Prostate gland (tissue), 2 donors: ENCODE measurements at regions not wholly inside any gene's neighbourhood (a gene's known extent, or its start where the extent isn't known, plus 50 kb on each side); places are given as distances from the start of the nearest gene placed in this dataset.

Experiments
- DNase-seq: peaks from one replicate; pipeline ENCODE4 v3.0.0-alpha.2; 2019; ENCODE audit warnings: low spot score
- H3K27ac ChIP-seq, 2 donors: fragments of 200-600 bp; sonication (generic); 2 replicates each; pipeline ENCODE4 v1.5.1; 2017 to 2019
- H3K27me3 ChIP-seq: fragments of 200-600 bp; sonication (generic); replicated peaks from 2 replicates; pipeline ENCODE4 v1.5.1; 2019; ENCODE audit not compliant: insufficient read depth
- H3K36me3 ChIP-seq, 2 donors: fragments of 200-600 bp; sonication (generic); 1 replicate in 1 of 2; 2 replicates in 1 of 2; pipeline versions ENCODE4 v1.5.1 to v1.8.1; 2017 to 2019
- H3K4me1 ChIP-seq: fragments of 200-600 bp; sonication (generic); replicated peaks from 2 replicates; pipeline ENCODE4 v1.5.1; 2019
- H3K4me3 ChIP-seq, 2 donors: fragments of 200-600 bp; sonication (generic); 2 replicates each; pipeline ENCODE4 v1.5.1; 2017 to 2019
- H3K9me3 ChIP-seq: fragments of 200-600 bp; sonication (generic); 2 replicates; pipeline ENCODE4 v1.5.1; 2017
- POLR2A ChIP-seq: fragments of 450-650 bp; IDR thresholded peaks from one replicate; pipeline ENCODE4 v1.6.1; 2016; ENCODE audit warnings: antibody characterized with exemption, mild to moderate bottlenecking
- POLR2AphosphoS5 ChIP-seq: sonication (generic); formaldehyde crosslinking; IDR thresholded peaks from one replicate; pipeline ENCODE4 v1.6.1; 2017; ENCODE audit warnings: antibody characterized with exemption
- WGBS: methylation state at CpG from one replicate; pipeline ENCODE4 v1.1.5; 2018; 5-methylcytosine and 5-hydroxymethylcytosine counted together
- intact Hi-C: fragments of 100-400 bp; cut with DNase I; formaldehyde crosslinking; loops from one replicate; pipeline ENCODE4 v1.14.2; 2022
- TF ChIP-seq, protein P1 (sequence below), 4 experiments: fragments of 200-600 bp in 2 of 4; fragments of 450-650 bp in 2 of 4; sonication (generic) in 2 of 4; IDR thresholded peaks; 1 replicate in 3 of 4; 2 replicates in 1 of 4; pipeline ENCODE4 v1.5.1; 2016 to 2019; ENCODE audit warnings: antibody characterized with exemption in 4 of 4, mild to moderate bottlenecking in 2 of 4, moderate library complexity in 2 of 4

- H3K27me3 ChIP-seq: no peaks in the 10 kb centered on the region
- TF ChIP-seq, protein P1, sequence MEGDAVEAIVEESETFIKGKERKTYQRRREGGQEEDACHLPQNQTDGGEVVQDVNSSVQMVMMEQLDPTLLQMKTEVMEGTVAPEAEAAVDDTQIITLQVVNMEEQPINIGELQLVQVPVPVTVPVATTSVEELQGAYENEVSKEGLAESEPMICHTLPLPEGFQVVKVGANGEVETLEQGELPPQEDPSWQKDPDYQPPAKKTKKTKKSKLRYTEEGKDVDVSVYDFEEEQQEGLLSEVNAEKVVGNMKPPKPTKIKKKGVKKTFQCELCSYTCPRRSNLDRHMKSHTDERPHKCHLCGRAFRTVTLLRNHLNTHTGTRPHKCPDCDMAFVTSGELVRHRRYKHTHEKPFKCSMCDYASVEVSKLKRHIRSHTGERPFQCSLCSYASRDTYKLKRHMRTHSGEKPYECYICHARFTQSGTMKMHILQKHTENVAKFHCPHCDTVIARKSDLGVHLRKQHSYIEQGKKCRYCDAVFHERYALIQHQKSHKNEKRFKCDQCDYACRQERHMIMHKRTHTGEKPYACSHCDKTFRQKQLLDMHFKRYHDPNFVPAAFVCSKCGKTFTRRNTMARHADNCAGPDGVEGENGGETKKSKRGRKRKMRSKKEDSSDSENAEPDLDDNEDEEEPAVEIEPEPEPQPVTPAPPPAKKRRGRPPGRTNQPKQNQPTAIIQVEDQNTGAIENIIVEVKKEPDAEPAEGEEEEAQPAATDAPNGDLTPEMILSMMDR (IDR thresholded peaks at IDR 0.05): no peak
- TF ChIP-seq POLR2A: no peak
- TF ChIP-seq POLR2AphosphoS5: no peak
- no peaks in the 10 kb centered on the region for H3K9me3 ChIP-seq
- no peak for DNase-seq
- WGBS: 64% methylated on average over 4 of the region's 4 CpGs
- intact Hi-C loops: no loop called here
- no peaks in the 10 kb centered on the region for H3K36me3 ChIP-seq
- no peaks in the 10 kb centered on the region for H3K4me1 ChIP-seq
- no peak overlapping the region for H3K27ac ChIP-seq
- no peak overlapping the region for H3K4me3 ChIP-seq
Observed at GRCh38 chr16:17617021-17617552, 146.3 kb upstream of the XYLT1 start.

DNA sequence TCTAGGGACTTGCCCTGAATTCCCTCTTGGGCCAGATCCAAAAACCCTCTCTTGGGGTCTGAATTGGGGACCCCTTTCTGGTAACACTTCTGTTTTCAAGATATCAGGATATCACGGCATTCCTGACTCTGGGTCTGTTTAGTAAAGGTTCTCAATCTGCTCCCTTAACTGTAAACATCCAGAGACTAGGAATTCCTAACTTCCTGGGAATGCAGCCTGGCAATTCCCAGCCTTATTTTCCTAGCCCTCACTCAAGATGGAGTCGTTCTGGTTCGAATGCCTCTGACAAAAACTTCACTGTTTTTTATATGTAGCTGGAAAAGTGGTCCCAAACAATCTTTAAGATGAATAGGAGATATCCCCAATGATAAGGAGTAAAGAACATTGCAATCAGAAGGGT lies 141.6 kb upstream of the XYLT1 start:
- H3K27ac ChIP-seq: no peak overlapping the region
- DNase-seq: no peak
- no peaks in the 10 kb centered on the region for H3K4me1 ChIP-seq
- 71% methylated on average over 3 of the region's 3 CpGs for WGBS
- H3K9me3 ChIP-seq: no peaks in the 10 kb centered on the region
- no peak overlapping the region for H3K4me3 ChIP-seq
- intact Hi-C loops: no loop called here
- no peaks in the 10 kb centered on the region for H3K27me3 ChIP-seq
- TF ChIP-seq POLR2AphosphoS5 (no peak), POLR2A (no peak)
- TF ChIP-seq, protein P1 (IDR thresholded peaks at IDR 0.05): no peak
- H3K36me3 ChIP-seq: no peaks in the 10 kb centered on the region

DNA sequence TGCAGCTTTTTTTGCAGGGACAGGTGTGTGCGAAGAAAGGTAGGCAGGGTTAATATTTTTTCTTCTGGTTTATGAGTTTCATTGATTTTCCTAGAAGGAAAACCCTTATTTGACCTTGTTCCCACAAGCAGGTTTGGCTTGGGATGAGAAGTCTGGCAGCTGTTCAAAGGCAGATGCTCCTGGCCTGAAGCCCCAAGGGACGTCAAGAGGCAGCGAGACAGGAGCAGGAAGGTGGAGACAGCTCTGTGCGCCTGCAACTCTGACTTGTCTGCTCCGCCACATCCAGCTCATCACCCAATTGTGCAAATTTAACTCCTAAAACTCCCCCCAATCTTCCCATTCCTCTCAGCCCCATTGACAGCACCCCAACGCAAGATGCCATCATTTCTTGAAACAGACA lies 136.8 kb upstream of the XYLT1 start:
- no peaks in the 10 kb centered on the region for H3K36me3 ChIP-seq
- H3K9me3 ChIP-seq: no peaks in the 10 kb centered on the region
- H3K27me3 ChIP-seq: no peaks in the 10 kb centered on the region
- DNase-seq: no peak
- TF ChIP-seq, protein P1 (IDR thresholded peaks at IDR 0.05): no peak
- no peak for TF ChIP-seq POLR2A
- TF ChIP-seq POLR2AphosphoS5: no peak
- H3K27ac ChIP-seq: no peak overlapping the region
- H3K4me3 ChIP-seq: no peak overlapping the region
- H3K4me1 ChIP-seq: no peaks in the 10 kb centered on the region
- intact Hi-C loops: no loop called here
- WGBS: 32% methylated on average over 6 of the region's 6 CpGs

DNA sequence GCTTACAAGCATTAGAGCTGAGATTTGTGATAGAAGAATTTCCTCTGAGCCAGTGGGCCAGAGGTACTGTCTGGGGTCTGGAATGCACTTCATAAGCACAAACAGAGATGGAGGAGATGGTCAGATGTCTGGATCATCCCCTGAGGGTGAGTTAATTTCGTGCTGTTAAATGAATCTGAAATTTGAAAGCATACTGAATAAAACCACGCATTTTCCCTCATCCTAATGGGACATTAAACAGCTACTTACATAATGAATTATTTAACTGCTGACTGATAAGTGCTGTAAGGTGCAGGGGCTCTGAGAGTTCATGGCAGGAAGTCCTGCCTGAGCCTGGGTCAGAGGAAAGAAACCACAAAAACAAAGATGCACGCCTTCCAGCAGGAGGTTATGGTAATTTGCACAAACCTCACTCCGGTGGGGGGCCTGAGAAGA lies 136.3 kb upstream of the XYLT1 start:
- TF ChIP-seq, protein P1 (IDR thresholded peaks at IDR 0.05): no peak
- no peak for TF ChIP-seq POLR2A
- TF ChIP-seq POLR2AphosphoS5: no peak
- intact Hi-C loops: no loop called here
- no peak overlapping the region for H3K27ac ChIP-seq
- H3K4me3 ChIP-seq: no peak overlapping the region
- H3K27me3 ChIP-seq: no peaks in the 10 kb centered on the region
- 27% methylated on average over 4 of the region's 4 CpGs for whole genome bisulfite sequencing
- DNase-seq: no peak
- no peaks in the 10 kb centered on the region for H3K9me3 ChIP-seq
- H3K4me1 ChIP-seq: no peaks in the 10 kb centered on the region
- H3K36me3 ChIP-seq: no peaks in the 10 kb centered on the region

- TF ChIP-seq POLR2AphosphoS5 (peak; percentile 72), POLR2A (no peak)
- TF ChIP-seq, protein P1 (IDR thresholded peaks at IDR 0.05): no peak
- 0% methylated on average over 1 of the region's 1 CpG for WGBS
- no peak overlapping the region for H3K4me3 ChIP-seq
- DNase-seq: peak; percentile 43
- no peak overlapping the region for H3K27ac ChIP-seq
- no peaks in the 10 kb centered on the region for H3K4me1 ChIP-seq
- intact Hi-C loops: no loop called here
- H3K27me3 ChIP-seq: no peaks in the 10 kb centered on the region
- H3K36me3 ChIP-seq: no peaks in the 10 kb centered on the region
- H3K9me3 ChIP-seq: no peaks in the 10 kb centered on the region
Observed at GRCh38 chr16:17606460-17606859, 135.7 kb upstream of the XYLT1 start.
